GM23338 (cell line): ENCODE measurements at regions not wholly inside any gene's neighbourhood (a gene's known extent, or its start where the extent isn't known, plus 50 kb on each side); places are given as distances from the start of the nearest gene placed in this dataset.

Source experiments
- ATAC-seq: fragments of 200-7000 bp; cut with Tn5 transposase; 3 replicates; pipeline ENCODE4 v1.9.1; 2020
- DNase-seq: peaks from one replicate; pipeline ENCODE4 v3.0.0-alpha.2; 2015; ENCODE audit warnings: low spot score
- H2AFZ ChIP-seq: fragments of 200-600 bp; sonication (generic); 2 replicates; pipeline ENCODE4 v1.8.0; 2016; ENCODE audit warnings: antibody characterized with exemption, mild to moderate bottlenecking, moderate library complexity
- H3F3A ChIP-seq: fragments of 200-600 bp; sonication (generic); replicated peaks from 2 replicates; pipeline ENCODE4 v1.8.0; 2017; ENCODE audit warnings: antibody characterized with exemption, mixed run types, low read depth
- H3K27ac ChIP-seq: fragments of 200-600 bp; sonication (generic); 2 replicates; pipeline ENCODE4 v1.6.1; 2016; ENCODE audit warnings: low read depth
- H3K27me3 ChIP-seq: fragments of 200-600 bp; sonication (generic); 2 replicates; pipeline ENCODE4 v1.8.0; 2016; ENCODE audit warnings: mild to moderate bottlenecking, mixed run types, moderate library complexity; ENCODE audit not compliant: insufficient read depth
- H3K36me3 ChIP-seq: fragments of 200-600 bp; sonication (generic); 2 replicates; pipeline ENCODE4 v1.8.0; 2016; ENCODE audit warnings: mild to moderate bottlenecking; ENCODE audit not compliant: insufficient read depth
- H3K4me1 ChIP-seq: fragments of 200-600 bp; sonication (generic); 2 replicates; pipeline ENCODE4 v1.8.0; 2016; ENCODE audit warnings: mild to moderate bottlenecking, moderate library complexity; ENCODE audit not compliant: insufficient read depth
- H3K4me2 ChIP-seq: fragments of 200-600 bp; sonication (generic); 2 replicates; pipeline ENCODE4 v1.7.1; 2017; ENCODE audit warnings: mixed run types
- H3K4me3 ChIP-seq: fragments of 200-600 bp; sonication (generic); 2 replicates; pipeline ENCODE4 v1.6.1; 2016; ENCODE audit warnings: mixed run types
- H3K79me2 ChIP-seq: fragments of 200-600 bp; sonication (generic); replicated peaks from 2 replicates; pipeline ENCODE4 v1.8.0; 2017; ENCODE audit warnings: mild to moderate bottlenecking; ENCODE audit not compliant: insufficient read depth
- H3K9me2 ChIP-seq: fragments of 200-600 bp; sonication (generic); 2 replicates; pipeline ENCODE4 v1.8.0; 2017; ENCODE audit not compliant: insufficient read depth
- H4K20me1 ChIP-seq: fragments of 200-600 bp; sonication (generic); replicated peaks from 2 replicates; pipeline ENCODE4 v1.8.0; 2017; ENCODE audit warnings: mild to moderate bottlenecking; ENCODE audit not compliant: insufficient read depth
- H3K27ac Mint-ChIP-seq: 2 replicates; pipeline ENCODE4 v1.8.0; 2020; ENCODE audit warnings: inconsistent platforms, mild to moderate bottlenecking, moderate library complexity, mixed read lengths
- H3K27me3 Mint-ChIP-seq: 3 replicates; pipeline ENCODE4 v1.8.0; 2022; ENCODE audit warnings: low read depth, mild to moderate bottlenecking, moderate library complexity, mixed read lengths, inconsistent platforms; ENCODE audit not compliant: insufficient read depth, poor library complexity
- H3K36me3 Mint-ChIP-seq: 3 replicates; pipeline ENCODE4 v1.8.0; 2021; ENCODE audit warnings: low read depth, mild to moderate bottlenecking, inconsistent platforms, moderate library complexity, mixed read lengths
- H3K4me1 Mint-ChIP-seq: 3 replicates; pipeline ENCODE4 v1.8.0; 2020; ENCODE audit warnings: mild to moderate bottlenecking, inconsistent platforms, mixed read lengths
- H3K4me3 Mint-ChIP-seq: 3 replicates; pipeline ENCODE4 v1.8.0; 2021; ENCODE audit warnings: moderate library complexity, mild to moderate bottlenecking, inconsistent platforms, mixed read lengths
- H3K9me3 Mint-ChIP-seq: 3 replicates; pipeline ENCODE4 v1.8.0; 2020; ENCODE audit warnings: moderate library complexity, mild to moderate bottlenecking, inconsistent platforms, mixed read lengths
- POLR2AphosphoS5 ChIP-seq: IDR thresholded peaks from 2 replicates; pipeline ENCODE4 v1.6.1; 2016; ENCODE audit warnings: antibody characterized with exemption, low read depth
- ZNF114 ChIP-seq: fragments of 250-450 bp; sonication (Bioruptor Pico); IDR thresholded peaks from 2 replicates; pipeline ENCODE4 v1.5.0; 2020; ENCODE audit warnings: mild to moderate bottlenecking, moderate library complexity
- TF ChIP-seq, protein P1 (sequence below), 2 experiments: fragments of 200-600 bp in 1 of 2; sonication (generic) in 1 of 2; conservative IDR thresholded peaks; 2 replicates each; pipeline versions ENCODE4 v1.5.1 to v1.6.1; 2016 to 2017; ENCODE audit warnings: antibody characterized with exemption in 2 of 2, low read depth in 2 of 2, mild to moderate bottlenecking in 2 of 2, moderate library complexity in 1 of 2
- TF ChIP-seq, protein P2 (sequence below): IDR thresholded peaks from one replicate; pipeline ENCODE4 v1.6.1; 2018; ENCODE audit warnings: antibody characterized with exemption; ENCODE audit not compliant: unreplicated experiment

- no peak for DNase-seq
- Histone ChIP-seq H3K27ac (no peak overlapping the region), H3K27me3 (no peaks in the 10 kb centered on the region), H3K79me2 (no peaks in the 10 kb centered on the region), H3K9me2 (0 out of 2 replicates have a peak, but pooled peaks cover 5% of the 10 kb centered on the region), H4K20me1 (no peaks in the 10 kb centered on the region), H3K4me3 (no peak overlapping the region), H3K36me3 (no peaks in the 10 kb centered on the region), H3K4me1 (no peaks in the 10 kb centered on the region), H2AFZ (no peak overlapping the region; the same call in 1 of the 2 replicates), H3F3A (no peaks in the 10 kb centered on the region), H3K4me2 (no peak overlapping the region)
- H3K4me1 Mint-ChIP-seq = no peaks in the 10 kb centered on the region
- H3K9me3 Mint-ChIP-seq = peaks cover 18% of the 10 kb centered on the region; the same call in 2 of the 3 replicates
- no peaks in the 10 kb centered on the region for H3K36me3 Mint-ChIP-seq
- no peak overlapping the region for H3K27ac Mint-ChIP-seq
- H3K4me3 Mint-ChIP-seq = no peak overlapping the region
- TF ChIP-seq POLR2AphosphoS5 (no peak), ZNF114 (CRISPR knock-in tag) (no peak)
- TF ChIP-seq, protein P1, sequence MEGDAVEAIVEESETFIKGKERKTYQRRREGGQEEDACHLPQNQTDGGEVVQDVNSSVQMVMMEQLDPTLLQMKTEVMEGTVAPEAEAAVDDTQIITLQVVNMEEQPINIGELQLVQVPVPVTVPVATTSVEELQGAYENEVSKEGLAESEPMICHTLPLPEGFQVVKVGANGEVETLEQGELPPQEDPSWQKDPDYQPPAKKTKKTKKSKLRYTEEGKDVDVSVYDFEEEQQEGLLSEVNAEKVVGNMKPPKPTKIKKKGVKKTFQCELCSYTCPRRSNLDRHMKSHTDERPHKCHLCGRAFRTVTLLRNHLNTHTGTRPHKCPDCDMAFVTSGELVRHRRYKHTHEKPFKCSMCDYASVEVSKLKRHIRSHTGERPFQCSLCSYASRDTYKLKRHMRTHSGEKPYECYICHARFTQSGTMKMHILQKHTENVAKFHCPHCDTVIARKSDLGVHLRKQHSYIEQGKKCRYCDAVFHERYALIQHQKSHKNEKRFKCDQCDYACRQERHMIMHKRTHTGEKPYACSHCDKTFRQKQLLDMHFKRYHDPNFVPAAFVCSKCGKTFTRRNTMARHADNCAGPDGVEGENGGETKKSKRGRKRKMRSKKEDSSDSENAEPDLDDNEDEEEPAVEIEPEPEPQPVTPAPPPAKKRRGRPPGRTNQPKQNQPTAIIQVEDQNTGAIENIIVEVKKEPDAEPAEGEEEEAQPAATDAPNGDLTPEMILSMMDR (conservative IDR thresholded peaks at IDR 0.05; ENCODE audit: low read depth in 2 of 2) = no peak
- H3K27me3 Mint-ChIP-seq = peaks cover 7% of the 10 kb centered on the region
- no peak for ATAC-seq
These were observed 74.1 kb upstream of the MNS1 start for GRCh38 chr15:56538901-56539545.

DNA sequence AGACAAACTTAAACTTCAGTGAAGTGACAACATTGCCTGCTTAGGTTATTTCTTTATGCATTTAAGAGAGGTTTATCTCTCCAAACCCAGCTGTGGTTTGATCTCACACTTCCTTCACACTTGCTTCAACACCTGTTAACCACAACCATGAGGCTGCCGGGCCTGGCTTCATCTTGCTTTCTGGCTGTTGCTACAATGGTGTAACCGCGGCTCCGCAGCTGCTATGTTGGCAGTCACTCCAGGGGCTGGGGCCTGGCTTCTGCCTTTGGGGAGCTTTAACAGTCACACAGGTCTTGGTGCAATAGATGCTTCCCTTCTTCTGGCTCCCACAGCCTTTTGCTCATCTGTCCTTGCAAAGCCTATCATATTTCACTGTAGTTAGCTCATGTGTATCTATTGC, 72.9 kb upstream of the MNS1 start:
- H3K79me2 ChIP-seq = no peaks in the 10 kb centered on the region
- H3K4me2 ChIP-seq = no peak overlapping the region
- ATAC-seq (no peak), DNase-seq (no peak)
- no peak for TF ChIP-seq ZNF114 (CRISPR knock-in tag)
- TF ChIP-seq, protein P2, sequence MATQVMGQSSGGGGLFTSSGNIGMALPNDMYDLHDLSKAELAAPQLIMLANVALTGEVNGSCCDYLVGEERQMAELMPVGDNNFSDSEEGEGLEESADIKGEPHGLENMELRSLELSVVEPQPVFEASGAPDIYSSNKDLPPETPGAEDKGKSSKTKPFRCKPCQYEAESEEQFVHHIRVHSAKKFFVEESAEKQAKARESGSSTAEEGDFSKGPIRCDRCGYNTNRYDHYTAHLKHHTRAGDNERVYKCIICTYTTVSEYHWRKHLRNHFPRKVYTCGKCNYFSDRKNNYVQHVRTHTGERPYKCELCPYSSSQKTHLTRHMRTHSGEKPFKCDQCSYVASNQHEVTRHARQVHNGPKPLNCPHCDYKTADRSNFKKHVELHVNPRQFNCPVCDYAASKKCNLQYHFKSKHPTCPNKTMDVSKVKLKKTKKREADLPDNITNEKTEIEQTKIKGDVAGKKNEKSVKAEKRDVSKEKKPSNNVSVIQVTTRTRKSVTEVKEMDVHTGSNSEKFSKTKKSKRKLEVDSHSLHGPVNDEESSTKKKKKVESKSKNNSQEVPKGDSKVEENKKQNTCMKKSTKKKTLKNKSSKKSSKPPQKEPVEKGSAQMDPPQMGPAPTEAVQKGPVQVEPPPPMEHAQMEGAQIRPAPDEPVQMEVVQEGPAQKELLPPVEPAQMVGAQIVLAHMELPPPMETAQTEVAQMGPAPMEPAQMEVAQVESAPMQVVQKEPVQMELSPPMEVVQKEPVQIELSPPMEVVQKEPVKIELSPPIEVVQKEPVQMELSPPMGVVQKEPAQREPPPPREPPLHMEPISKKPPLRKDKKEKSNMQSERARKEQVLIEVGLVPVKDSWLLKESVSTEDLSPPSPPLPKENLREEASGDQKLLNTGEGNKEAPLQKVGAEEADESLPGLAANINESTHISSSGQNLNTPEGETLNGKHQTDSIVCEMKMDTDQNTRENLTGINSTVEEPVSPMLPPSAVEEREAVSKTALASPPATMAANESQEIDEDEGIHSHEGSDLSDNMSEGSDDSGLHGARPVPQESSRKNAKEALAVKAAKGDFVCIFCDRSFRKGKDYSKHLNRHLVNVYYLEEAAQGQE = no peak
- no peaks in the 10 kb centered on the region for H3F3A ChIP-seq
- H3K27me3 Mint-ChIP-seq = peaks cover 7% of the 10 kb centered on the region
- H4K20me1 ChIP-seq = no peaks in the 10 kb centered on the region
- H3K4me1 Mint-ChIP-seq = no peaks in the 10 kb centered on the region
- H3K27ac ChIP-seq = no peak overlapping the region
- H3K36me3 Mint-ChIP-seq = no peaks in the 10 kb centered on the region
- H3K9me3 Mint-ChIP-seq = peaks cover 16% of the 10 kb centered on the region; the same call in 2 of the 3 replicates
- H3K4me3 ChIP-seq = no peak overlapping the region
- no peak overlapping the region for H2AFZ ChIP-seq
- no peak overlapping the region for H3K27ac Mint-ChIP-seq
- H3K27me3 ChIP-seq = no peaks in the 10 kb centered on the region
- no peaks in the 10 kb centered on the region for H3K4me1 ChIP-seq
- H3K4me3 Mint-ChIP-seq = no peak overlapping the region
- H3K9me2 ChIP-seq = 0 out of 2 replicates have a peak, but pooled peaks cover 5% of the 10 kb centered on the region
- H3K36me3 ChIP-seq = no peaks in the 10 kb centered on the region
